H1 (cell line): ENCODE measurements at regions not wholly inside any gene's neighbourhood (a gene's known extent, or its start where the extent isn't known, plus 50 kb on each side); places are given as distances from the start of the nearest gene placed in this dataset.

Source experiments
- EZH2 ChIP-seq: fragments of 200-600 bp; sonication (generic); IDR thresholded peaks from 2 replicates; pipeline ENCODE4 v1.7.1; 2012; ENCODE audit warnings: low read depth, mild to moderate bottlenecking, moderate library complexity, low read length, inconsistent platforms; ENCODE audit not compliant: severe bottlenecking
- POLR2AphosphoS5 ChIP-seq: IDR thresholded peaks from 2 replicates; pipeline ENCODE4 v1.6.1; 2011; ENCODE audit warnings: low read depth, low read length
- POU5F1 ChIP-seq: IDR thresholded peaks from 2 replicates; pipeline ENCODE4 v1.6.1; 2011; ENCODE audit warnings: low read depth, mild to moderate bottlenecking, low read length, moderate library complexity
- RNF2 ChIP-seq: fragments of 200-900, 300-1000 bp; sonication (generic); IDR thresholded peaks from 2 replicates; pipeline ENCODE4 v1.7.1; 2016; ENCODE audit warnings: borderline replicate concordance, low read depth, mild to moderate bottlenecking, antibody characterized with exemption, low read length; ENCODE audit not compliant: poor library complexity, severe bottlenecking; ENCODE audit errors: missing control alignments
- RXRA ChIP-seq: IDR thresholded peaks from 2 replicates; pipeline ENCODE4 v1.6.1; 2011; ENCODE audit warnings: low read depth, mild to moderate bottlenecking, low read length, moderate library complexity; ENCODE audit not compliant: insufficient read depth
- SP4 ChIP-seq: IDR thresholded peaks from 2 replicates; pipeline ENCODE4 v1.6.1; 2012; ENCODE audit warnings: low read length, inconsistent platforms
- TAF1 ChIP-seq: IDR thresholded peaks from 2 replicates; pipeline ENCODE4 v1.6.1; 2011; ENCODE audit warnings: mild to moderate bottlenecking, low read depth, low read length

DNA sequence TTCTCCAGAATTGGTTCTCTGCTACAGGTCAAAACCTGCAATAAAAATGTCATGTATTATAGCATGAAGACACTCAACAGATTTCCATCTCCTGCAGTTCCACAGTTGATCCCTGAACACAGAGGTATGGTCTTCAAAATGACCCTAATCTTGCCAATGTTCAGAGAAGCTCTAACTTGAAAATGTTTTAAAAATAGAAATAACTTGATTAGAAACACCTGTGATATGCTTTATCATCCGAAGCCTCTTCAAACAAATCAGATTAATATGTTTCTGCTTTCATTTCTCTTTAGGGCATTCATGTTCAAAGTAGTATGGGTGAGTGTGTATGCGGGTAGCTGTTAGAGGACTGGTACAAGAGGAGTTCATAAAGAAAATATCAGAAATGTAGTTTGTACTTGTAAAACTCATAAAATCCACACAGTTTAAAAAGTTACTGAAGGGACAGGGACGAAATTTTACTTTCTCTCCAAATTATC, 60.4 kb downstream of the KCNRG start (continued):
- TF ChIP-seq EZH2, result no peak
- TF ChIP-seq POU5F1, result no peak
- TF ChIP-seq POLR2AphosphoS5, result no peak
- TF ChIP-seq TAF1, result no peak
- TF ChIP-seq SP4, result no peak
- no peak for TF ChIP-seq RXRA
- no peak for TF ChIP-seq RNF2
